ENCODE measurements at regions not wholly inside any gene's neighbourhood (a gene's known extent, or its start where the extent isn't known, plus 50 kb on each side); places are given as distances from the start of the nearest gene placed in this dataset.

DNA sequence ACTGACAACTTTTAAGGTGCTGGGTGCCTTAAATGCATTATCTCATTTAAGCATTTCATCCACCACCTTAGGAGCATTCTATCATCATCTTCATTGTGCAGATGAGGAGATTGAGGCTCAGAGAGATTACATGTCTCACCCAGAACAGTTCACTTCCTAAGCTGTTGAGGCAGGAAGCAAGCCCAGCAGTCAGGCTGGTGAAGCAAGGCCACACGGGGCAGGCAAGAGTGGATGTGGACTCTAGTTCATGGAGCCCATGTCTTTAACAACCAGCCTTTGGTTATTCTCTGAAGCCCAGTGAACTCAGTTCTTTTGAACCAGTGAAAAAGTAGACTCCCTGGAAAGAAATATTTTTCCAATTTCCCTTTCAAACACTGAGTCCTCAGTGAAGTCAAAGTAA is 294.8 kb upstream of the MGAT5 start:
- peaks cover 13% of the 10 kb centered on the region for H3K4me1 ChIP-seq (ENCODE audit: control insufficient read depth, insufficient read depth, low read length)
- no peak overlapping the region for H3K4me3 ChIP-seq
- H2AFZ ChIP-seq (ENCODE audit: control insufficient read depth, low read depth, low read length), result no peak overlapping the region
- H3K9ac ChIP-seq (ENCODE audit: control insufficient read depth, insufficient read depth, low read length), result no peak overlapping the region
- no peak overlapping the region for H3K4me2 ChIP-seq (ENCODE audit: control insufficient read depth, insufficient read depth)
- H3K27ac ChIP-seq (ENCODE audit: control insufficient read depth, insufficient read depth), result no peak overlapping the region
- no peak for DNase-seq (ENCODE audit: low read depth, low spot score)
- SMC1A ChIA-PET (ENCODE audit: uncharacterized antibody, unreplicated experiment), result no interaction called here
- H3K9me3 ChIP-seq (replicated peaks; ENCODE audit: control insufficient read depth, insufficient read depth, low read length), result no peaks in the 10 kb centered on the region
- H3K27me3 ChIP-seq (replicated peaks in 1 of 2; ENCODE audit: control insufficient read depth in 2 of 2, insufficient read depth in 2 of 2, low read length in 1 of 2), result no peaks in the 10 kb centered on the region; a peak in 1 of 4 replicates
- RAD21 ChIA-PET (ENCODE audit: unreplicated experiment), result no interaction called here
- 82% methylated on average over 1 of the region's 1 CpG for WGBS (ENCODE audit: insufficient coverage, insufficient replicate concordance, low lambda C conversion rate, missing lambda C conversion rate)
- CTCF ChIA-PET, result no interaction called here
- H4K20me1 ChIP-seq (ENCODE audit: control insufficient read depth, insufficient read depth), result no peaks in the 10 kb centered on the region
- no TSS peak for BruUV-seq (replicated peaks)
- intact Hi-C loops (cut with micrococcal nuclease; ENCODE audit: unreplicated experiment), result loop anchor here (10.0 kb wide), 1 partner anchor 276 kb away; no protein-coding TSS in a partner anchor
- no peak for FAIRE-seq
- TF ChIP-seq SPI1 (IDR thresholded peaks at IDR 0.05; ENCODE audit: borderline replicate concordance, insufficient read depth, low read depth, low read length), result no peak
- TF ChIP-seq CREB1 (IDR thresholded peaks at IDR 0.05; ENCODE audit: low read depth), result no peak
- TF ChIP-seq, protein P1, sequence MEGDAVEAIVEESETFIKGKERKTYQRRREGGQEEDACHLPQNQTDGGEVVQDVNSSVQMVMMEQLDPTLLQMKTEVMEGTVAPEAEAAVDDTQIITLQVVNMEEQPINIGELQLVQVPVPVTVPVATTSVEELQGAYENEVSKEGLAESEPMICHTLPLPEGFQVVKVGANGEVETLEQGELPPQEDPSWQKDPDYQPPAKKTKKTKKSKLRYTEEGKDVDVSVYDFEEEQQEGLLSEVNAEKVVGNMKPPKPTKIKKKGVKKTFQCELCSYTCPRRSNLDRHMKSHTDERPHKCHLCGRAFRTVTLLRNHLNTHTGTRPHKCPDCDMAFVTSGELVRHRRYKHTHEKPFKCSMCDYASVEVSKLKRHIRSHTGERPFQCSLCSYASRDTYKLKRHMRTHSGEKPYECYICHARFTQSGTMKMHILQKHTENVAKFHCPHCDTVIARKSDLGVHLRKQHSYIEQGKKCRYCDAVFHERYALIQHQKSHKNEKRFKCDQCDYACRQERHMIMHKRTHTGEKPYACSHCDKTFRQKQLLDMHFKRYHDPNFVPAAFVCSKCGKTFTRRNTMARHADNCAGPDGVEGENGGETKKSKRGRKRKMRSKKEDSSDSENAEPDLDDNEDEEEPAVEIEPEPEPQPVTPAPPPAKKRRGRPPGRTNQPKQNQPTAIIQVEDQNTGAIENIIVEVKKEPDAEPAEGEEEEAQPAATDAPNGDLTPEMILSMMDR (IDR thresholded peaks at IDR 0.05 in 2 of 3, conservative IDR thresholded peaks at IDR 0.05 in 1 of 3; ENCODE audit: control insufficient read depth in 2 of 3, extremely low read depth in 1 of 3, insufficient read depth in 1 of 3, low read depth in 3 of 3, low read length in 3 of 3), result 0 out of 6 replicates have a peak, but pooled peaks of 2 of the 3 experiments have one; percentile 5 to 6
- in situ Hi-C loops (cut with MboI), result no loop called here
- H3K79me2 ChIP-seq (ENCODE audit: control insufficient read depth, insufficient read depth, low read length), result no peaks in the 10 kb centered on the region
- POLR2A ChIA-PET, result no interaction called here
- H3K36me3 ChIP-seq (ENCODE audit: control insufficient read depth in 2 of 2, insufficient read depth in 2 of 2, low read length in 1 of 2), result no peaks in the 10 kb centered on the region
- ATAC-seq, result no peak

DNA sequence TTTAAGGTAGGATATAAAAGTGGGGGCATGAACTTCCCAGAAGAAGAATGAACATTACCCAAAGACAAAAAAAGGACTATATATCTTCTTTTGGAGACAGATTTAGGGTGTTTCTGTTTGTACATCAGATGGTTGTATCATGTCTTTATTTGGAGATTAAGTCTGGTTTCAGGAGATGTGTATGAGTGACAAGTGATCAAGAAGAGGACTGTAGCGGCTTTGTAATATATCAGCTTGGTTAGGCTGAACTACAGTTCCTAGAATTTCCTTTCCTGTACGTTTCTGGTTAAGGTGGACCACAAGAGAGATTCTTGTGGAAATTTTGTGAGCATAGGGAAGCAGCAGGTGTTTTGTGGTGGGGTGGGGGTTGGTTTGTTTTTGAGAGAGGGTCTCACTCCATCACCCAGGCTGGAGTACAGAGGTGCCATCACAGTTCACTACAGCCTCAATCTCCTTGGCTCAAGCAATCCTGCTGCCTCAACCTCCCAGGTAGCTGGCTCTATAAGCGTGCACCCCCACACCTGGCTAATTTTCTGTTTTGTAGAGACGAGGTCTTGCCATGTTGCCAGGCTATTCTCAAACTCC is 287.1 kb upstream of the MGAT5 start:
- no TSS peak for BruUV-seq (replicated peaks)
- in situ Hi-C loops (cut with MboI), result no loop called here
- TF ChIP-seq PML (IDR thresholded peaks at IDR 0.05; ENCODE audit: low read length), result no peak
- no peak for TF ChIP-seq DPF2 (IDR thresholded peaks at IDR 0.05)
- no peak for TF ChIP-seq TCF7 (IDR thresholded peaks at IDR 0.05; ENCODE audit: borderline replicate concordance)
- no peak for TF ChIP-seq CREM (IDR thresholded peaks at IDR 0.05; ENCODE audit: low read depth)
- TF ChIP-seq, protein P2, sequence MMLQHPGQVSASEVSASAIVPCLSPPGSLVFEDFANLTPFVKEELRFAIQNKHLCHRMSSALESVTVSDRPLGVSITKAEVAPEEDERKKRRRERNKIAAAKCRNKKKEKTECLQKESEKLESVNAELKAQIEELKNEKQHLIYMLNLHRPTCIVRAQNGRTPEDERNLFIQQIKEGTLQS (IDR thresholded peaks at IDR 0.05; ENCODE audit: borderline replicate concordance, extremely low read depth, low read depth, low read length), result no peak
- TF ChIP-seq JUND (IDR thresholded peaks at IDR 0.05; ENCODE audit: low read depth, low read length), result no peak
- no peak for TF ChIP-seq STAT1 (conservative IDR thresholded peaks at IDR 0.05)
- TF ChIP-seq, protein P3, sequence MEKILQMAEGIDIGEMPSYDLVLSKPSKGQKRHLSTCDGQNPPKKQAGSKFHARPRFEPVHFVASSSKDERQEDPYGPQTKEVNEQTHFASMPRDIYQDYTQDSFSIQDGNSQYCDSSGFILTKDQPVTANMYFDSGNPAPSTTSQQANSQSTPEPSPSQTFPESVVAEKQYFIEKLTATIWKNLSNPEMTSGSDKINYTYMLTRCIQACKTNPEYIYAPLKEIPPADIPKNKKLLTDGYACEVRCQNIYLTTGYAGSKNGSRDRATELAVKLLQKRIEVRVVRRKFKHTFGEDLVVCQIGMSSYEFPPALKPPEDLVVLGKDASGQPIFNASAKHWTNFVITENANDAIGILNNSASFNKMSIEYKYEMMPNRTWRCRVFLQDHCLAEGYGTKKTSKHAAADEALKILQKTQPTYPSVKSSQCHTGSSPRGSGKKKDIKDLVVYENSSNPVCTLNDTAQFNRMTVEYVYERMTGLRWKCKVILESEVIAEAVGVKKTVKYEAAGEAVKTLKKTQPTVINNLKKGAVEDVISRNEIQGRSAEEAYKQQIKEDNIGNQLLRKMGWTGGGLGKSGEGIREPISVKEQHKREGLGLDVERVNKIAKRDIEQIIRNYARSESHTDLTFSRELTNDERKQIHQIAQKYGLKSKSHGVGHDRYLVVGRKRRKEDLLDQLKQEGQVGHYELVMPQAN (conservative IDR thresholded peaks at IDR 0.05), result no peak
- no peak for TF ChIP-seq MYC (IDR thresholded peaks at IDR 0.05; ENCODE audit: insufficient read depth, insufficient read length, insufficient replicate concordance, low read length, severe bottlenecking)

More for the DNA sequence above, 287.1 kb upstream of the MGAT5 start:
- H2AFZ ChIP-seq (ENCODE audit: control insufficient read depth, low read depth, low read length), result no peak overlapping the region
- H3K4me3 ChIP-seq, result no peak overlapping the region
- H3K36me3 ChIP-seq (ENCODE audit: control insufficient read depth in 2 of 2, insufficient read depth in 2 of 2, low read length in 1 of 2), result no peaks in the 10 kb centered on the region
- ChIA-PET SMC1A (ENCODE audit: uncharacterized antibody, unreplicated experiment) (interaction anchor here (1.3 kb wide), 1 partner anchor 9 kb away, joined by 5 read pairs; no protein-coding TSS in a partner anchor), CTCF (no interaction called here), POLR2A (no interaction called here), RAD21 (ENCODE audit: unreplicated experiment) (no interaction called here)
- H3K79me2 ChIP-seq (ENCODE audit: control insufficient read depth, insufficient read depth, low read length), result no peaks in the 10 kb centered on the region
- DNase-seq (ENCODE audit: low read depth, low spot score) (no peak), ATAC-seq (no peak), FAIRE-seq (no peak)
- no peak overlapping the region for H3K4me2 ChIP-seq (ENCODE audit: control insufficient read depth, insufficient read depth)
- H3K4me1 ChIP-seq (ENCODE audit: control insufficient read depth, insufficient read depth, low read length), result peaks cover 3% of the 10 kb centered on the region; the same call in 1 of the 2 replicates
- H3K9me3 ChIP-seq (replicated peaks; ENCODE audit: control insufficient read depth, insufficient read depth, low read length), result no peaks in the 10 kb centered on the region; the same call in 2 of the 3 replicates
- H4K20me1 ChIP-seq (ENCODE audit: control insufficient read depth, insufficient read depth), result no peaks in the 10 kb centered on the region
- intact Hi-C loops (cut with micrococcal nuclease; ENCODE audit: unreplicated experiment), result no loop called here
- H3K27me3 ChIP-seq (replicated peaks in 1 of 2; ENCODE audit: control insufficient read depth in 2 of 2, insufficient read depth in 2 of 2, low read length in 1 of 2), result no peaks in the 10 kb centered on the region; a peak in 1 of 4 replicates
- H3K9ac ChIP-seq (ENCODE audit: control insufficient read depth, insufficient read depth, low read length), result no peak overlapping the region
- WGBS (ENCODE audit: insufficient coverage, insufficient replicate concordance, low lambda C conversion rate, missing lambda C conversion rate), result 25% methylated on average over 4 of the region's 4 CpGs
- H3K27ac ChIP-seq (ENCODE audit: control insufficient read depth, insufficient read depth), result no peak overlapping the region

Measured in GM12878 (cell line).